DMS153 (cell line): ENCODE measurements at regions not wholly inside any gene's neighbourhood (a gene's known extent, or its start where the extent isn't known, plus 50 kb on each side); places are given as distances from the start of the nearest gene placed in this dataset.

ENCODE experiments used
- DNase-seq: peaks from one replicate; lab custom pipeline; 2025; lab: John Stamatoyannopoulos, UW

DNA sequence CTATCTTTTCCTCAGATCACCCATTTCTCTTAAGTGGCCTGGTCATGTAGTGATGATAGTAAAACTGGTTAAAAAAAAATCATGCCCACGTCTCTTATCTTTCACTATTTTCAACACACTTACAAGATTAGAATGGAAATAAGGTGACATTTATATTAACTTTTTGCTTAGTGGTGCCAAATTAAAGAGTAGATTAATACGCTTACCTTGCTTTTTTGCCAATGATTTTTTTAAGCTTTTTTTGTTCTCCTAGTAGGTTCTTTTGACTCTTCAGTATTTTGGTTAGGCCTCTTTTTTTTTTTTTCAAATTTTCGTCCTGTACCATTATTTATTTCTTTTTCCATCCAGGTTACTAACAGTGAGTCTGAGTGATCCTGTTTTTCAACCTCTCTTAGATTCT, 147.9 kb downstream of the PTCSC3 start:
- no peak for DNase-seq

- no peak for DNase-seq
These were observed 148.3 kb downstream of the PTCSC3 start for GRCh38 chr14:36028218-36028617.

DNA sequence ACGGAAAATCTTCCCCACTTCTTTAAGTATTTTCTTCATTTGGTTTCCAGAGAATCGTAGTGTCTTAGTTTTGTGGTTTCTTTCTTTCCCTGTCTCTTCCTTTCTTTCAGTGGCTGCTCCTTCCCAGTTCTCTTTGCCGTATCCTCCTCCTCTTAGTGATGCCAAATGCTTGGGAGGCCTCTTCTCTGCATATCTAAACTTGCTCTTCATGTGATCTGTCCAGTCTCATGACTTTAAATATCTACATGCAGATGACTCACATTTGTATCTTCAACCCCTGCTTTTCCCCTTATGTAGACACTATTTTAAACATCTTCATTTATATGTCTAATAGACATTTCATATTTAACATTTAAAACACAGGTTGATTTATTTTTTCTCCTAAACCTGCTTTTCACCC, 149.2 kb downstream of the PTCSC3 start:
- DNase-seq: no peak

DNA sequence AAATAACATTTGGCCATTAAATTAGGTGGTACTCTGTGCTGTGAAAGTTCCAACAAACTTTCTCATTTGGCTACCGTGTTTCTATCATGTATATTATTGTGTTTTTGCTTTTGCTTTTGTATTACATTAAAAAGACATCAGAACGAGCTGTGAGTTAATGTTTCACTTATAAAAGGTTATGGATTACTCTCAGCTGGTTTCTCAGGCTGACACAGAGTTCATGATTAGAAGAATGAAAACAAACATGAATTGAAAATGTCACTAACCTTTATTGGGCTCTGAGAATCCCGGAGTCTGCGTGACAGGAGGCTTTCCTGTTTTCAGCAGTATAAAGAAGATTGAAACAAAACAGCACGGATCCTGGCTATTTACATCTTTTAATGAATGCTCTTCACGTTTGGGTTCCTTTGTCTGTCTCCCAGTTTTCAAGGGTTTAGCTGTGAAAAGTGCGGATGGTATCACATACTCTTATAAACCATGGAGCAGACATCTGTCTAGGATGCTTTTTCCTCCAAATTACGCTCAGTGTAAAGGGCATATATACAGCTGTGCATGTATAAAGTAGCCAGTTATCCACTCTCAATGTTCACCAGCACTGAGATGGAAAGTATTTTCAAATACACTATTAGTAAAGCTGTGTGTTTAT, 153.6 kb downstream of the PTCSC3 start:
- no peak for DNase-seq

GRCh38 chr14:36021591-36022320, 154.8 kb downstream of the PTCSC3 start:
- DNase-seq: no peak

- DNase-seq: no peak
These were observed 155.5 kb downstream of the PTCSC3 start for GRCh38 chr14:36021030-36021422.

DNA sequence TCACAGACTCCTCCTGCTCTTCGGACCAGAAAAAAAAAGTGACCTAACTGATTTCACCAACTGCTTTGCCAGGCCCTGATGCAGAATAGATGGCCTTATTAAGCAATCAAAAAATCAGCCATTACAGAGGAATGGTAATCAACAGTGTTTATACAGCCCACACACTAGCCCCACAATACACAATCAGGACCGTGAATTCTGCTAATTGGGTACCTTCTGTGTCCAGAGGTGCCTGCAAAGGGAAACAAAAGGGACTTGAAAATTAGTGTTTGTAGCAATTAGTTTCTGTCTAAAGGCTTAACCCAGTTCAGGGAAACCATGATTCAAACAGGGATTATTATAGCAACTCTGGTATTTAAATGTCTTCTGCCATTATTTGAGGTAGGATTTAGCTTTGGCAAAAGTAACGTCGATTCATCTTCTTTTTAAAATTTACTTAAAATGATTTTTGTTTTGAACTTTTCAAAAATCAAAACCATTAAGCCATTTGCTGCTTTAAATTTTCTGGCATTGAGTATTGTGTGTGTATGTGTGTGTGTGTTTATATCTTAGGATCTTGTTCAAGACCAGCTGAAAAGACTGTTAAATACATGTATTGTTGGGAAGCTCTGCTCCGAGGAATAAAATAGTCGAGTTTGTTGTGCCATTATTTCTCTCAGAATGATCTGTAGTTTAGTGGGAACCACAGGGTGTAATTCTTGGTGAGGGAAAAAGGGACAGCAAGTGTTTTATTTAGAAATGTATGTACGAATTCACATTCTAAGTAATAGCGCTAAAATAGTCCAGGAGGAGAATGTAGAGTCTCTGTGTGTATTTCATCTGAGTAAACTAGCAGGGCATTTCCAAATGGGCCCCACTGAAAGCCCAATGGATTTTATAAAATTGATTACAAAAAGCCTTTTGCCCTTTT, 156.1 kb downstream of the PTCSC3 start:
- no peak for DNase-seq

- DNase-seq: no peak
These were observed 157.4 kb downstream of the PTCSC3 start for GRCh38 chr14:36019126-36019525.

GRCh38 chr14:36014236-36014635, 162.3 kb downstream of the PTCSC3 start:
- DNase-seq: no peak

GRCh38 chr14:36013483-36013882, 163.0 kb downstream of the PTCSC3 start:
- DNase-seq: no peak

- no peak for DNase-seq
These were observed 163.9 kb downstream of the PTCSC3 start for GRCh38 chr14:36012621-36013020.

GRCh38 chr14:36009643-36010042, 166.9 kb downstream of the PTCSC3 start:
- DNase-seq: no peak

GRCh38 chr14:36006623-36007022, 169.9 kb downstream of the PTCSC3 start:
- no peak for DNase-seq

- DNase-seq: no peak
These were observed 170.9 kb downstream of the PTCSC3 start for GRCh38 chr14:36005670-36006069.

DNA sequence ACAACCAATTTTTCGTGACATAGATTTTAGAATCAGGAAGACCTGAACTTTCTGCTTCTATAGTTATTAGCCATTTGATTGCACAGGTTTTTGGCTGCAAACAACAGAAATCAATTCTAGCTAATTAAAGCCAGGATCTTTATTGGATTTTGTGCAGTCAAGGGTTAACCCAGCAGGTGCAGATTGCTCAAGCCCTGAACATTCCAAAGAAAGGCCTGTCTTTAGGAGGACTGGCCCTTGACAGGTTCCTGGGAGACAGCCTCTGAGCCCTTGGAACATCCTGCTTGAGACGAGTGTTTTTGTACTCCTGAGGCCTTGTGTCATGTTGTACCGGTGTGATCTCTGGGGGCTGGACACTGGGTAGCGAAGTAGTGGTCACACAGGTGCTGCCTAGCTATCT, 174.6 kb downstream of the PTCSC3 start:
- no peak for DNase-seq

- DNase-seq: no peak
These were observed 173.2 kb downstream of the BRMS1L start for GRCh38 chr14:35999294-35999693.

DNA sequence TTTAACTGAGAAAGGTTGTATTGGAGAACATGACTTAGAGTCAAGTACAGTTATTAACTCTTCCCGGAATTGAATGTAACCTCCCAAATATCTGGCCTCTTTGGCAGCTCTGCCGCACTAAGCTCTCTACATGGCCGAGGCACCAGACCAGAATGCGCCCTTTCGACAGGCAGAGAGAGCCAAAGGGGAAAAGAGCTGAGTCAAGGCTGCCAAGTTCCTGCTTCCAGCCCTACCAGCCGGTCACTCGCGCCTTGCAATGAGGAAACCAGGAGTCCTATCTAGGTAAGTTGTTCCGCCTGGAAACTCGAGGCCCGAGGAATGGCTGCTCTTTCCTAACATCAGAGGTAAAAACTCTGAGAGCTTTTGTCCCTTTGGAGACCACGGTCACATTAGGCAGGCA, 172.2 kb downstream of the BRMS1L start:
- DNase-seq: no peak

GRCh38 chr14:35993684-35993960, 167.5 kb downstream of the BRMS1L start:
- DNase-seq: no peak

DNA sequence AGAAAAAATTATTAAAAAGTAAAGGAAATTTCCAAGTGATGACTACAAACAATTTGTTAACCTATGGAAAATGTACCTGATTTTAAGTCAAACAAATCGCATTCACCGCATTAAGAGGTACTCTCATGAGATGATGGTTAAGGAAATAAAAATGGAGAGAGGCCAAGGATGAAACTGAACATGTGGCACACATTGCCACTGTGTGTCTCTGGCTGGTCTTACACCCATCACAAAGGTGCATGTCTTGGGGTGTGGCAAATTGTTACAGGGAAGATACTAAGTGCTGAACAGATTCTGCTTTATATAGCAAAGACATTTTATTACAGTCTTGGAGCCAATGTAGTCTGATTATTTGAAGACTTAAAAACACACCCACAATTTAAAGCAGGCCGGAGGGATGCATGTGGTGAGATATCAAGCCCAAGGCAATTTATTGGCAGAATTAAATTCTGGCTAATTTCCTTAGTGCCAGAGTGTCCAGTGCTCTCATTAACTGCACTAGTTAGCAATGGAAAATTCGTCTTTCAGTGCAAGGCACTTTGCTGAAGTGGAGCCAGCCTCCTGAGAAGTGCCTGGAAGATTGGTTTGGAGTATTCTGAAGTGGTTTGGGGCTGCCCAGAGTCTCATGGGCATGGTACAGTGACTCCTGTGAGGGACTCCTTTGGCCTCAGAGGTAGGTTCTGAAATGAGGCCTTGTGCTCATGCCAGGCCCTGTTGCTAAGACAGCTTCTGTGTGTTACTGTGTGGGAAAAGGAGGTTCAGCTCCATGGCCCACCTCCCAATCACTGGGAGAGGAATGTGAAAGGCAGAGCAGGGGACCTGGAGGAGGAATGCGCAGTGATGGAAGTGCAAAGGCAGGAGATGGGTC, 166.9 kb downstream of the BRMS1L start:
- DNase-seq: no peak

DNA sequence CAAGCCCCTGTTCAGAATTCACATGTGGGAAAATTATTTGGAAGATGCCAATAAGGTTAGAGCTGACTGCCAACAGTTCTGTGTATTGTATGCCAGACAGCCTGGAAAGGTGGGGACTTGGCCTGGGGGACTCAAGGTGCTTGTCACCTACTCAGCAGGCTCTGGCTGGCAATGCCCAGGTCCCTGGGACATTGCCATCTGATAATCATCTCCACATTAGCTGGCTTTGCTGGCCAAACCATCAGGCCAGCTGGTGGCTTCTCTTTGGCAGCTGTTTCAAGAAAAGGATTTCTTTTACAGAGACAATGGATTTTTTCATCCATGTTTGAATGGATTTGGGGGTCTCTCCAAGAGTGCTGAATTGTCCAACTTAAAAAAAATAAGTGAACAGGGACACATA, 165.2 kb downstream of the BRMS1L start:
- no peak for DNase-seq

DNA sequence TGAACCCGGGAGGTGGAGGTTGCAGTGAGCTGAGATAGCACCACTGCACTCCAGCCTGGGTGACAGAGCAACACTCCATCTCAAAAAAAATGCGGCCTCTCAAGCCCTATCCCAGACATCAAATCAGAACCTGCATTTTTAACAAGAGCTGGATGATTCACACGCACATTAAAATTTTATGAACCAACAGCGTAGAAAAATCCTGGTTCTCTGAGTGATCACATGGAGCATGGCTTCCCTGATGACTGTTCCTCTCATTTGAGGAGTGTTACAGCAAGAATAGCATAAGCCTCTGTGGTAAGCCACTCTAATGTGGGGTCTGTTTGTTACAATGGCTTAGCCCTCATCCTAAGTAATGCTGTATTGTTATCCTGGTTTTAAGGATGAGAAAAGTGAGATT, 163.6 kb downstream of the BRMS1L start:
- no peak for DNase-seq
